Suprapubic skin (tissue), 4 donors: ENCODE measurements at regions not wholly inside any gene's neighbourhood (a gene's known extent, or its start where the extent isn't known, plus 50 kb on each side); places are given as distances from the start of the nearest gene placed in this dataset.

Experiments used
- DNase-seq, 2 donors: peaks; one replicate each; pipeline ENCODE4 v3.0.0-alpha.2; 2019; ENCODE audit warnings: low spot score in 2 of 2
- H3K27ac ChIP-seq: fragments of 200-600 bp; sonication (generic); one replicate; pipeline ENCODE4 v1.5.1; 2019
- H3K27me3 ChIP-seq: fragments of 200-600 bp; sonication (generic); one replicate; pipeline ENCODE4 v1.5.1; 2019
- H3K36me3 ChIP-seq: fragments of 200-600 bp; sonication (generic); one replicate; pipeline ENCODE4 v1.5.1; 2019
- H3K4me1 ChIP-seq: fragments of 200-600 bp; sonication (generic); one replicate; pipeline ENCODE4 v1.5.1; 2019
- H3K4me3 ChIP-seq: fragments of 200-600 bp; sonication (generic); one replicate; pipeline ENCODE4 v1.5.1; 2019; ENCODE audit warnings: mild to moderate bottlenecking
- H3K9me3 ChIP-seq: fragments of 200-600 bp; sonication (generic); one replicate; pipeline ENCODE4 v1.5.1; 2019
- EP300 ChIP-seq: sonication (generic); formaldehyde crosslinking; IDR thresholded peaks from one replicate; pipeline ENCODE4 v1.6.1; 2017; ENCODE audit warnings: antibody characterized with exemption
- POLR2A ChIP-seq, 2 donors: fragments of 450-650 bp; IDR thresholded peaks; one replicate each; pipeline ENCODE4 v1.6.1; 2017; ENCODE audit warnings: antibody characterized with exemption in 2 of 2, mild to moderate bottlenecking in 2 of 2, moderate library complexity in 2 of 2
- POLR2AphosphoS5 ChIP-seq, 3 donors: sonication (generic); formaldehyde crosslinking; IDR thresholded peaks; one replicate each; pipeline ENCODE4 v1.6.1; 2017; ENCODE audit warnings: antibody characterized with exemption in 3 of 3
- WGBS: methylation state at CpG from one replicate; pipeline ENCODE4 v1.1.5; 2018; 5-methylcytosine and 5-hydroxymethylcytosine counted together
- TF ChIP-seq, protein P1 (sequence below), 2 donors: fragments of 200-600 bp in 1 of 2; fragments of 450-650 bp in 1 of 2; sonication (generic) in 1 of 2; IDR thresholded peaks; one replicate each; pipeline ENCODE4 v1.5.1; 2016 to 2019; ENCODE audit warnings: antibody characterized with exemption in 2 of 2, mild to moderate bottlenecking in 1 of 2, moderate library complexity in 1 of 2

DNA sequence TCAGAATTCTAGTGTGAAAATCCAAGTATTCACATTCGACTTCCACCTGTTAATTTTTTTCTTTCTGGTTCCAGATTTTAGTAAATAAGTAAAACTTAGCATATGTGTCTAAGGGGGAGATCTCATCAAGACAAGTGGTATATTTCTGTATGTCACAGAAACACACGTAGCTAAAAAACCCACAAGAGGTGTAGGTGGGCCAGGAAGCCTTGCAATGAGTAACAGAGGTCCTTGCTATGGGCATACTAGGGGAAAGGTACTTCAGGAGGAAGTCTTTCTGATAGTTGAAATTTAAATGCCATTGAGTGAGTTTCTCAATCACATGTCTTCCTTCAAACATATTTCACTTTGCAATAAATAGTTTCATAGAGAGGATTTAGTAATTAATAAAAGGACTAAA lies 315.8 kb downstream of the MID1IP1 start:
- Histone ChIP-seq H3K27me3 (no peaks in the 10 kb centered on the region), H3K27ac (no peak overlapping the region), H3K36me3 (no peaks in the 10 kb centered on the region), H3K9me3 (no peaks in the 10 kb centered on the region), H3K4me3 (no peak overlapping the region), H3K4me1 (no peaks in the 10 kb centered on the region)
- no peak for DNase-seq
- TF ChIP-seq EP300 (no peak), POLR2AphosphoS5 (IDR thresholded peaks at IDR 0.05) (no peak), POLR2A (IDR thresholded peaks at IDR 0.05) (no peak)
- TF ChIP-seq, protein P1, sequence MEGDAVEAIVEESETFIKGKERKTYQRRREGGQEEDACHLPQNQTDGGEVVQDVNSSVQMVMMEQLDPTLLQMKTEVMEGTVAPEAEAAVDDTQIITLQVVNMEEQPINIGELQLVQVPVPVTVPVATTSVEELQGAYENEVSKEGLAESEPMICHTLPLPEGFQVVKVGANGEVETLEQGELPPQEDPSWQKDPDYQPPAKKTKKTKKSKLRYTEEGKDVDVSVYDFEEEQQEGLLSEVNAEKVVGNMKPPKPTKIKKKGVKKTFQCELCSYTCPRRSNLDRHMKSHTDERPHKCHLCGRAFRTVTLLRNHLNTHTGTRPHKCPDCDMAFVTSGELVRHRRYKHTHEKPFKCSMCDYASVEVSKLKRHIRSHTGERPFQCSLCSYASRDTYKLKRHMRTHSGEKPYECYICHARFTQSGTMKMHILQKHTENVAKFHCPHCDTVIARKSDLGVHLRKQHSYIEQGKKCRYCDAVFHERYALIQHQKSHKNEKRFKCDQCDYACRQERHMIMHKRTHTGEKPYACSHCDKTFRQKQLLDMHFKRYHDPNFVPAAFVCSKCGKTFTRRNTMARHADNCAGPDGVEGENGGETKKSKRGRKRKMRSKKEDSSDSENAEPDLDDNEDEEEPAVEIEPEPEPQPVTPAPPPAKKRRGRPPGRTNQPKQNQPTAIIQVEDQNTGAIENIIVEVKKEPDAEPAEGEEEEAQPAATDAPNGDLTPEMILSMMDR (IDR thresholded peaks at IDR 0.05) = no peak
- 56% methylated on average over 2 of the region's 2 CpGs for WGBS

GRCh38 chrX:39121903-39122302 lies 320.6 kb downstream of the MID1IP1 start:
- H3K27me3 ChIP-seq = no peaks in the 10 kb centered on the region
- no peaks in the 10 kb centered on the region for H3K36me3 ChIP-seq
- TF ChIP-seq, protein P1 (IDR thresholded peaks at IDR 0.05) = no peak
- no peak for TF ChIP-seq POLR2AphosphoS5 (IDR thresholded peaks at IDR 0.05)
- TF ChIP-seq EP300 = no peak
- no peak for TF ChIP-seq POLR2A (IDR thresholded peaks at IDR 0.05)
- WGBS = 68% methylated on average over 1 of the region's 1 CpG
- no peak overlapping the region for H3K4me3 ChIP-seq
- no peak for DNase-seq
- H3K27ac ChIP-seq = no peak overlapping the region
- no peaks in the 10 kb centered on the region for H3K9me3 ChIP-seq
- H3K4me1 ChIP-seq = no peaks in the 10 kb centered on the region

- TF ChIP-seq EP300 (no peak), POLR2AphosphoS5 (IDR thresholded peaks at IDR 0.05) (no peak), POLR2A (IDR thresholded peaks at IDR 0.05) (no peak)
- TF ChIP-seq, protein P1 (IDR thresholded peaks at IDR 0.05) = no peak
- no peak for DNase-seq
- H3K9me3 ChIP-seq = no peaks in the 10 kb centered on the region
- no peak overlapping the region for H3K27ac ChIP-seq
- H3K4me1 ChIP-seq = no peaks in the 10 kb centered on the region
- H3K36me3 ChIP-seq = no peaks in the 10 kb centered on the region
- WGBS = 38% methylated on average over 1 of the region's 1 CpG
- no peak overlapping the region for H3K4me3 ChIP-seq
- H3K27me3 ChIP-seq = no peaks in the 10 kb centered on the region
Measured at GRCh38 chrX:39125834-39126233, 324.6 kb downstream of the MID1IP1 start.

DNA sequence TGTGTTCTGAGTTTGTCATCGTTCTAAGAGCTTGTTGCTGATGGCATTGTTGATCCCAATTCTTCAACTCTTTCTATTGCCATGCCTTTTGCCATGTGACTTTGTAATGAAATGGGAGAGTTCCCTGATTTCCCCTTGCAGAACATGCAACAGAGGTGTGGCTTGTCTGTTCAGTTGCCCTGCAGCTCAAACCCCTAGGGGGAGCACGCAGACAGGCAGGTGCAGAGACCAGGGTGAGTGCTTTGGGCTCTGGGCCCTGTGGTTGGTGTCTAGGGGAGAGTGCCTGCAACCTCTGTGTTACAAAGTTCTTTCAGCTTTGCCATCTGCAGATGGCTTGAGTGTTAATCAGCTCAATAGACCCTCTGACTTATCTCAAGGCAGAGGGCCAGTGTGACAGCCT lies 332.7 kb downstream of the MID1IP1 start:
- 45% methylated on average over 2 of the region's 2 CpGs for WGBS
- Histone ChIP-seq H3K4me3 (no peak overlapping the region), H3K9me3 (no peaks in the 10 kb centered on the region), H3K27me3 (no peaks in the 10 kb centered on the region), H3K36me3 (no peaks in the 10 kb centered on the region), H3K27ac (no peak overlapping the region), H3K4me1 (no peaks in the 10 kb centered on the region)
- TF ChIP-seq POLR2A (IDR thresholded peaks at IDR 0.05) (no peak), POLR2AphosphoS5 (IDR thresholded peaks at IDR 0.05) (no peak), EP300 (no peak)
- TF ChIP-seq, protein P1 (IDR thresholded peaks at IDR 0.05) = no peak
- no peak for DNase-seq

DNA sequence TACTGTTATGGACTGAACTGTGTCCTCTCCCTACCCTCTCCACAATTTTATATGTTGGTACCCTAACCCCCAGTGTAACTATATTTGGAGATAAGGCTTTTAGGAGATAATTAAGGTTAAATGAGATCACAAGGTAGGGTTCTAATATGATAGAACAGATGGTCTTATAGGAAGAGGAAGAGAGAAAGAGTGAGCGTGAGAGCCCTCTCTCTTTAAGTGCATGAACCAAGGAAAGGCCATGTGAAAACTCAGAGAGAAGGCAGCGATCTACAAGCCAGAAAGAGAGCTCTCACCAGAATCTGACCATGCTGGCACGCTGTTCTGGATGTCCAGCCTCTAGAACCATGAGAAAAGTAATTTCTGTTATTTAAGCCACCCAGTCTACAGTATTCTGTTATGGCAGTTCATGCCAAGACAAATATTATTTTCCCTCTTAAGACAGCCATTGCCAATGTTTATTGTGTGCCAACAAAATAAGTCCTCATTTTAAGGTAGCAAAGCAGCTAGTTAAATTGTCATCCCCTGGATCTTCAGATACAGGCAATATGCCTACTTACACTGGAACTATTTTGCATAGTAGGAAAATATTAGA lies 336.2 kb downstream of the MID1IP1 start:
- Histone ChIP-seq H3K9me3 (no peaks in the 10 kb centered on the region), H3K36me3 (no peaks in the 10 kb centered on the region), H3K4me3 (no peak overlapping the region), H3K27ac (no peak overlapping the region), H3K4me1 (no peaks in the 10 kb centered on the region), H3K27me3 (no peaks in the 10 kb centered on the region)
- WGBS = 61% methylated on average over 3 of the region's 3 CpGs
- no peak for DNase-seq
- TF ChIP-seq EP300 (no peak), POLR2A (IDR thresholded peaks at IDR 0.05) (no peak), POLR2AphosphoS5 (IDR thresholded peaks at IDR 0.05) (no peak)
- TF ChIP-seq, protein P1 (IDR thresholded peaks at IDR 0.05) = no peak
